DOHH2 (cell line): ENCODE measurements at regions not wholly inside any gene's neighbourhood (a gene's known extent, or its start where the extent isn't known, plus 50 kb on each side); places are given as distances from the start of the nearest gene placed in this dataset.

Experiments used
- EZH2phosphoT487 ChIP-seq: fragments of 200-600 bp; sonication (generic); IDR thresholded peaks from 2 replicates; pipeline ENCODE4 v1.6.1; 2017; ENCODE audit warnings: borderline replicate concordance, mild to moderate bottlenecking, antibody characterized with exemption, low read length, moderate library complexity, mixed read lengths
- TF ChIP-seq, protein P1 (sequence below): fragments of 200-600 bp; sonication (generic); IDR thresholded peaks from one replicate; pipeline ENCODE4 v1.5.1; 2014; ENCODE audit warnings: antibody characterized with exemption, mild to moderate bottlenecking, low read depth, low read length; ENCODE audit not compliant: poor library complexity, severe bottlenecking

DNA sequence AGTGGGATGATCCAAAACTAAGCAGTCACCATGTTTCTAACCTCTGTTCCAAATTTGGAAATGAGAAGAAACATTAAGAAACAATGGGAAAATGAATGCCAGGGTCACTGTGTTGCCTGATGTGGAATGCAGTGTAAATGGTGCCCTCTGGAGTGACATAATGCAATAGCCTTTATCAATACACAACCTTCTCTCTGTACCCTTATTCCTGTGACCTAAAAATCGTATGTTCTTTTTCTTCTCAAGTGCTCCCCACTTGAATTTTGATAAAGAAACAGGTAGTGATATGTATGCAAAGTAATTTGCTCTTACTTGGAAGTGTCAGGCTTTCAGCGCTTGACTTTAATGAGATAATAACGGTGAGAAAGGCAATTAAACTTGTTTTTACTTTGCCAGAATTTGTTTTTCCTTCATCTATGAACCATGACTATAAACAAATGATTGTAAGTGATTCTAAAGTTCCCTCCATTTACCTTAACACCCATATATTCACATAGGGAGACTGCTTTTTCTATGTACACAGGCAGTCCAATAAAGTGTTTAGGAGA is 145.8 kb upstream of the THRB start:
- TF ChIP-seq, protein P1, sequence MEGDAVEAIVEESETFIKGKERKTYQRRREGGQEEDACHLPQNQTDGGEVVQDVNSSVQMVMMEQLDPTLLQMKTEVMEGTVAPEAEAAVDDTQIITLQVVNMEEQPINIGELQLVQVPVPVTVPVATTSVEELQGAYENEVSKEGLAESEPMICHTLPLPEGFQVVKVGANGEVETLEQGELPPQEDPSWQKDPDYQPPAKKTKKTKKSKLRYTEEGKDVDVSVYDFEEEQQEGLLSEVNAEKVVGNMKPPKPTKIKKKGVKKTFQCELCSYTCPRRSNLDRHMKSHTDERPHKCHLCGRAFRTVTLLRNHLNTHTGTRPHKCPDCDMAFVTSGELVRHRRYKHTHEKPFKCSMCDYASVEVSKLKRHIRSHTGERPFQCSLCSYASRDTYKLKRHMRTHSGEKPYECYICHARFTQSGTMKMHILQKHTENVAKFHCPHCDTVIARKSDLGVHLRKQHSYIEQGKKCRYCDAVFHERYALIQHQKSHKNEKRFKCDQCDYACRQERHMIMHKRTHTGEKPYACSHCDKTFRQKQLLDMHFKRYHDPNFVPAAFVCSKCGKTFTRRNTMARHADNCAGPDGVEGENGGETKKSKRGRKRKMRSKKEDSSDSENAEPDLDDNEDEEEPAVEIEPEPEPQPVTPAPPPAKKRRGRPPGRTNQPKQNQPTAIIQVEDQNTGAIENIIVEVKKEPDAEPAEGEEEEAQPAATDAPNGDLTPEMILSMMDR = no peak
- no peak for TF ChIP-seq EZH2phosphoT487
